ENCODE measurements at regions not wholly inside any gene's neighbourhood (a gene's known extent, or its start where the extent isn't known, plus 50 kb on each side); places are given as distances from the start of the nearest gene placed in this dataset.

DNA sequence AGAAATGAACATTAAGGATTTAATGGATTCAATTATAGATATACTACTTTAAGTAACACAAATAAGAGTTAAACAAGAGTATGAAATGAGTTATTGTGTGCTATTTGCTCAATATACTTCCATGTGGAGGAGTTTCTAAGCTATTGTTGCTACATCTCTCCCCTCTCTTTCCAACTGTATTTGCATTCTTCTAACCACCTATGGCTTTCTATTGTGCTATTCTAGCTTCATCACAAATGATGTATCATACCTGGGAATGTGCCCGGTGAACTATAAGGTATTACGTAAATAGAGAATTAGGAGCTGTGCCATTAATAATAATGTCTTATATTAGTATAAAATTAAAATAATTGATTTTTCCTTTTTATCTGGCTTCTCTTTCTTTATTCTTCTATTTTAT is 87.1 kb upstream of the PLEKHG7 start:
- H3K4me2 ChIP-seq = no peak overlapping the region

More for the DNA sequence above, 87.1 kb upstream of the PLEKHG7 start:
- TF ChIP-seq STAT1 (IDR thresholded peaks at IDR 0.05; ENCODE audit: unreplicated experiment) (no peak), CTCF (conservative IDR thresholded peaks at IDR 0.05; ENCODE audit: low read depth in 2 of 2) (no peak), EZH2 (IDR thresholded peaks at IDR 0.05; ENCODE audit: low read depth, unreplicated experiment) (no peak), POLR2AphosphoS5 (IDR thresholded peaks at IDR 0.05; ENCODE audit: low read depth) (no peak), NANOG (IDR thresholded peaks at IDR 0.05; ENCODE audit: borderline replicate concordance) (no peak), ZNF331 (CRISPR knock-in tag; IDR thresholded peaks at IDR 0.05; ENCODE audit: low read depth) (no peak), REST (IDR thresholded peaks at IDR 0.05; ENCODE audit: unreplicated experiment) (no peak), CREB1 (CRISPR knock-in tag; IDR thresholded peaks at IDR 0.05; ENCODE audit: low read depth) (no peak), EZH2phosphoT487 (IDR thresholded peaks at IDR 0.05; ENCODE audit: unreplicated experiment) (no peak), ZNF114 (CRISPR knock-in tag; IDR thresholded peaks at IDR 0.05) (no peak), ZNF462 (CRISPR knock-in tag; IDR thresholded peaks at IDR 0.05) (no peak), JUNB (IDR thresholded peaks at IDR 0.05; ENCODE audit: unreplicated experiment) (no peak)
- TF ChIP-seq, protein P1, sequence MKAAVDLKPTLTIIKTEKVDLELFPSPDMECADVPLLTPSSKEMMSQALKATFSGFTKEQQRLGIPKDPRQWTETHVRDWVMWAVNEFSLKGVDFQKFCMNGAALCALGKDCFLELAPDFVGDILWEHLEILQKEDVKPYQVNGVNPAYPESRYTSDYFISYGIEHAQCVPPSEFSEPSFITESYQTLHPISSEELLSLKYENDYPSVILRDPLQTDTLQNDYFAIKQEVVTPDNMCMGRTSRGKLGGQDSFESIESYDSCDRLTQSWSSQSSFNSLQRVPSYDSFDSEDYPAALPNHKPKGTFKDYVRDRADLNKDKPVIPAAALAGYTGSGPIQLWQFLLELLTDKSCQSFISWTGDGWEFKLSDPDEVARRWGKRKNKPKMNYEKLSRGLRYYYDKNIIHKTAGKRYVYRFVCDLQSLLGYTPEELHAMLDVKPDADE (IDR thresholded peaks at IDR 0.05) = no peak
- peaks cover 14% of the 10 kb centered on the region for H3K9me2 ChIP-seq (ENCODE audit: insufficient read depth)
- no peaks in the 10 kb centered on the region for H3K27me3 ChIP-seq (ENCODE audit: insufficient read depth)
- H4K20me1 ChIP-seq (replicated peaks; ENCODE audit: insufficient read depth) = no peaks in the 10 kb centered on the region
- no peaks in the 10 kb centered on the region; the same call in 2 of the 3 replicates for H3K9me3 Mint-ChIP-seq
- no peaks in the 10 kb centered on the region for H3K36me3 ChIP-seq (ENCODE audit: insufficient read depth)
- H3K27ac Mint-ChIP-seq = no peak overlapping the region
- no peaks in the 10 kb centered on the region for H3K79me2 ChIP-seq (replicated peaks; ENCODE audit: insufficient read depth)
- no peaks in the 10 kb centered on the region for H3F3A ChIP-seq (replicated peaks; ENCODE audit: low read depth)
- DNase-seq (ENCODE audit: low spot score) (no peak), ATAC-seq (no peak)
- H3K4me3 Mint-ChIP-seq = no peak overlapping the region
- no peaks in the 10 kb centered on the region for H3K27me3 Mint-ChIP-seq (ENCODE audit: insufficient read depth, low read depth, poor library complexity)
- no peak overlapping the region for H2AFZ ChIP-seq
- H3K4me1 Mint-ChIP-seq = peaks cover 12% of the 10 kb centered on the region
- no peaks in the 10 kb centered on the region for H3K36me3 Mint-ChIP-seq (ENCODE audit: low read depth)
- H3K4me1 ChIP-seq (ENCODE audit: insufficient read depth) = peaks cover 12% of the 10 kb centered on the region
- H3K4me3 ChIP-seq = no peak overlapping the region
- H3K27ac ChIP-seq (ENCODE audit: low read depth) = no peak overlapping the region

Measured in GM23338 (cell line).